IMR-90 (cell line): ENCODE measurements at regions not wholly inside any gene's neighbourhood (a gene's known extent, or its start where the extent isn't known, plus 50 kb on each side); places are given as distances from the start of the nearest gene placed in this dataset.

ENCODE experiments used
- ATAC-seq: fragments of 200-7000 bp; cut with Tn5 transposase; 2 replicates; pipeline ENCODE4 v1.9.1; 2020; ENCODE audit warnings: low read depth, mild to moderate bottlenecking, moderate library complexity
- BruUV-seq: library from RNA; stranded (reverse); fragments of 400-500 nt; replicated peaks from 2 replicates; lab custom pipeline; 2021; lab: Mats Ljungman, UMichigan
- CTCF ChIA-PET: fragments of 300-600 bp; formaldehyde crosslinking; extraction: SDS; loops from one replicate; lab custom pipeline; 2021; ENCODE audit warnings: antibody characterized with exemption; lab: Yijun Ruan, JAX
- POLR2A ChIA-PET: fragments of 300-600 bp; sonication (Branson Sonifier 250); formaldehyde crosslinking; loops from one replicate; lab custom pipeline; 2022; ENCODE audit warnings: antibody characterized with exemption; ENCODE audit not compliant: unreplicated experiment; lab: Charles Lee
- DNase-seq: peaks from one replicate; pipeline ENCODE4 v3.0.0; 2013
- H2AFZ ChIP-seq: replicated peaks from 2 replicates; pipeline ENCODE3; 2013; ENCODE audit warnings: low read length, mild to moderate bottlenecking; ENCODE audit not compliant: poor library complexity
- H2AK5ac ChIP-seq: 2 replicates; pipeline ENCODE4 v1.6.1; 2013; ENCODE audit warnings: low read depth, low read length, inconsistent platforms
- H2AK9ac ChIP-seq: replicated peaks from 2 replicates; pipeline ENCODE3; 2013; ENCODE audit warnings: mild to moderate bottlenecking, low read depth, low read length, moderate library complexity; ENCODE audit not compliant: poor library complexity
- H2BK120ac ChIP-seq: 2 replicates; pipeline ENCODE4 v1.6.1; 2013; ENCODE audit warnings: low read depth, low read length, inconsistent platforms
- H2BK15ac ChIP-seq: 3 replicates; pipeline ENCODE4 v1.6.1; 2013; ENCODE audit warnings: low read depth, low read length, inconsistent platforms
- H2BK20ac ChIP-seq: 2 replicates; pipeline ENCODE4 v1.6.1; 2013; ENCODE audit warnings: low read depth, mild to moderate bottlenecking, inconsistent platforms, low read length, moderate library complexity
- H2BK5ac ChIP-seq: 2 replicates; pipeline ENCODE4 v1.6.1; 2013; ENCODE audit warnings: mild to moderate bottlenecking, low read depth, low read length, inconsistent platforms; ENCODE audit not compliant: poor library complexity, severe bottlenecking
- H3K14ac ChIP-seq: replicated peaks from 2 replicates; pipeline ENCODE4 v1.6.1; 2013; ENCODE audit warnings: low read depth, low read length, inconsistent platforms
- H3K18ac ChIP-seq: 2 replicates; pipeline ENCODE4 v1.6.1; 2013; ENCODE audit warnings: low read depth, low read length, control low read depth
- H3K23ac ChIP-seq: 2 replicates; pipeline ENCODE4 v1.6.1; 2013; ENCODE audit warnings: low read depth, low read length, inconsistent platforms
- H3K27ac ChIP-seq: 2 replicates; pipeline ENCODE4 v1.5.1; 2013; ENCODE audit warnings: mild to moderate bottlenecking, control low read depth, low read length; ENCODE audit not compliant: insufficient read depth
- H3K27me3 ChIP-seq: 2 replicates; pipeline ENCODE4 v1.6.1; 2013; ENCODE audit warnings: low read length; ENCODE audit not compliant: control insufficient read depth, insufficient read depth
- H3K36me3 ChIP-seq: 2 replicates; pipeline ENCODE4 v1.6.1; 2013; ENCODE audit warnings: low read length, mixed read lengths; ENCODE audit not compliant: control insufficient read depth, insufficient read depth
- H3K4ac ChIP-seq: 2 replicates; pipeline ENCODE4 v1.6.1; 2013; ENCODE audit warnings: low read depth, low read length, inconsistent platforms
- H3K4me1 ChIP-seq: 2 replicates; pipeline ENCODE4 v1.6.1; 2013; ENCODE audit warnings: low read length, mixed read lengths; ENCODE audit not compliant: control insufficient read depth, insufficient read depth
- H3K4me2 ChIP-seq: 2 replicates; pipeline ENCODE4 v1.6.1; 2013; ENCODE audit warnings: low read depth, mild to moderate bottlenecking, control low read depth, low read length, moderate library complexity
- H3K4me3 ChIP-seq: 2 replicates; pipeline ENCODE4 v1.5.1; 2013; ENCODE audit warnings: low read depth, mild to moderate bottlenecking, control low read depth, low read length, moderate library complexity; ENCODE audit not compliant: insufficient read depth
- H3K56ac ChIP-seq: 2 replicates; pipeline ENCODE4 v1.6.1; 2013; ENCODE audit warnings: low read length, inconsistent platforms; ENCODE audit not compliant: insufficient read depth; ENCODE audit errors: extremely low read depth
- H3K79me1 ChIP-seq, 2 experiments: 2 replicates each; pipeline ENCODE4 v1.6.1; 2013; ENCODE audit warnings: low read length in 2 of 2, inconsistent platforms in 1 of 2, low read depth in 1 of 2
- H3K9ac ChIP-seq: 2 replicates; pipeline ENCODE4 v1.6.1; 2013; ENCODE audit warnings: low read depth, low read length, control low read depth
- H3K9me1 ChIP-seq: 2 replicates; pipeline ENCODE4 v1.6.1; 2013; ENCODE audit warnings: low read length, inconsistent platforms; ENCODE audit not compliant: insufficient read depth
- H3K9me3 ChIP-seq: 2 replicates; pipeline ENCODE4 v1.6.1; 2013; ENCODE audit warnings: low read length; ENCODE audit not compliant: control insufficient read depth, insufficient read depth
- H4K20me1 ChIP-seq: 2 replicates; pipeline ENCODE4 v1.6.1; 2013; ENCODE audit warnings: low read length, inconsistent platforms; ENCODE audit not compliant: insufficient read depth
- H4K5ac ChIP-seq: 2 replicates; pipeline ENCODE4 v1.6.1; 2013; ENCODE audit warnings: mild to moderate bottlenecking, low read depth, low read length, control low read depth
- H4K8ac ChIP-seq, 2 experiments: 2 replicates each; pipeline ENCODE4 v1.6.1; 2013; ENCODE audit warnings: low read depth in 2 of 2, low read length in 2 of 2, control low read depth in 1 of 2, inconsistent platforms in 1 of 2
- H4K91ac ChIP-seq: 2 replicates; pipeline ENCODE4 v1.6.1; 2013; ENCODE audit warnings: low read depth, low read length, inconsistent platforms; ENCODE audit not compliant: insufficient read depth
- CTCF ChIP-seq: conservative IDR thresholded peaks from 2 replicates; pipeline ENCODE4 v1.5.1; 2012; ENCODE audit warnings: mild to moderate bottlenecking, low read depth, low read length, improper control_type of control experiment
- MXI1 ChIP-seq: IDR thresholded peaks from 2 replicates; pipeline ENCODE4 v1.6.1; 2012; ENCODE audit warnings: low read depth, mild to moderate bottlenecking, low read length, moderate library complexity, borderline replicate concordance
- WGBS, 2 experiments: methylation state at CpG; one replicate each; pipeline versions ENCODE4 v1.1.5 to v1.1.7; 2013; ENCODE audit warnings: missing lambda C conversion rate in 2 of 2; ENCODE audit not compliant: insufficient read length in 1 of 2; ENCODE audit errors: extremely low coverage in 2 of 2; 5-methylcytosine and 5-hydroxymethylcytosine counted together
- dilution Hi-C: fragments of 300-500 bp; cut with HindIII; formaldehyde crosslinking; loops from one replicate; pipeline ENCODE4 v1.14.3; 2018; ENCODE audit warnings: low sequenced_read_pairs; ENCODE audit not compliant: unreplicated experiment
- in situ Hi-C: fragments of 300-500 bp; cut with MboI; formaldehyde crosslinking; loops from 3 replicates; pipeline ENCODE4 v1.14.3; 2019; ENCODE audit warnings: low sequenced_read_pairs, inconsistent platforms, mixed read lengths
- intact Hi-C: fragments of 100-400 bp; cut with micrococcal nuclease; formaldehyde crosslinking; loops from 2 replicates; pipeline ENCODE4 v1.10.0; 2022

GRCh38 chr3:124201226-124201625 lies 209.3 kb upstream of the ROPN1 start:
- Histone ChIP-seq H3K9me3 (no peaks in the 10 kb centered on the region), H2BK15ac (no peak overlapping the region), H3K27me3 (peaks cover 10% of the 10 kb centered on the region), H4K91ac (no peak overlapping the region), H4K5ac (no peak overlapping the region), H3K14ac (no peak overlapping the region), H3K23ac (no peak overlapping the region), H3K79me1 (no peaks in the 10 kb centered on the region), H3K9ac (no peak overlapping the region), H3K18ac (no peak overlapping the region), H3K9me1 (no peaks in the 10 kb centered on the region), H2BK20ac (no peak overlapping the region), H3K4ac (no peak overlapping the region), H3K27ac (no peak overlapping the region), H2AFZ (no peak overlapping the region), H3K56ac (no peak overlapping the region), H3K4me2 (no peak overlapping the region), H3K4me3 (no peak overlapping the region), H3K36me3 (no peaks in the 10 kb centered on the region), H4K8ac (no peak overlapping the region), H4K20me1 (no peaks in the 10 kb centered on the region), H2AK5ac (no peak overlapping the region), H2AK9ac (no peak overlapping the region), H2BK5ac (no peak overlapping the region), H2BK120ac (no peak overlapping the region), H3K4me1 (no peaks in the 10 kb centered on the region)
- no peak for ATAC-seq
- POLR2A ChIA-PET, result no interaction called here
- no TSS peak for BruUV-seq
- dilution Hi-C loops (no loop called here), intact Hi-C loops (no loop called here), in situ Hi-C loops (no loop called here)
- no peak for DNase-seq
- WGBS, 2 experiments, result no CpG with 5 or more reads among the region's 3 CpGs
- TF ChIP-seq MXI1, result no peak
- no peak for TF ChIP-seq CTCF
- CTCF ChIA-PET, result no interaction called here
